Caco-2 (cell line): ENCODE measurements at regions not wholly inside any gene's neighbourhood (a gene's known extent, or its start where the extent isn't known, plus 50 kb on each side); places are given as distances from the start of the nearest gene placed in this dataset.

Experiments
- BruUV-seq: library from RNA; stranded (reverse); fragments of 400-500 nt; replicated peaks from 2 replicates; lab custom pipeline; 2021; lab: Mats Ljungman, UMichigan
- CTCF ChIA-PET: fragments of 300-600 bp; sonication (Branson Sonifier 250); formaldehyde crosslinking; loops from one replicate; lab custom pipeline; 2022; ENCODE audit warnings: antibody characterized with exemption; lab: Charles Lee
- POLR2A ChIA-PET: fragments of 300-600 bp; sonication (Branson Sonifier 250); formaldehyde crosslinking; loops from one replicate; lab custom pipeline; 2022; ENCODE audit warnings: antibody characterized with exemption; lab: Charles Lee
- DNase-seq, 2 experiments: peaks; one replicate each; pipeline versions ENCODE4 v3.0.0 to v3.0.0-alpha.2; 2020 to 2022
- H3K27me3 ChIP-seq: replicated peaks from 2 replicates; pipeline ENCODE4 v1.6.0; 2011; ENCODE audit warnings: low read length; ENCODE audit not compliant: control insufficient read depth, insufficient read depth
- H3K36me3 ChIP-seq: 2 replicates; pipeline ENCODE4 v1.5.1; 2011; ENCODE audit warnings: low read length; ENCODE audit not compliant: control insufficient read depth, insufficient read depth
- H3K4me1 ChIP-seq: fragments of 250-450 bp; sonication (Bioruptor Pico); 2 replicates; pipeline ENCODE4 v1.5.1; 2020; ENCODE audit warnings: mild to moderate bottlenecking
- H3K4me3 ChIP-seq: 2 replicates; pipeline ENCODE4 v1.5.1; 2011; ENCODE audit warnings: low read depth, mild to moderate bottlenecking, control low read depth, low read length
- H3K9me3 ChIP-seq: fragments of 250-450 bp; sonication (Bioruptor Pico); 2 replicates; pipeline ENCODE4 v1.5.1; 2020; ENCODE audit warnings: mild to moderate bottlenecking, moderate library complexity
- H3K27ac Mint-ChIP-seq: one replicate; pipeline ENCODE4 v1.8.0; 2022; ENCODE audit warnings: mixed read lengths; ENCODE audit not compliant: unreplicated experiment
- H3K27me3 Mint-ChIP-seq: one replicate; pipeline ENCODE4 v1.8.0; 2022; ENCODE audit warnings: mixed read lengths; ENCODE audit not compliant: insufficient read depth, unreplicated experiment
- H3K36me3 Mint-ChIP-seq: one replicate; pipeline ENCODE4 v1.8.0; 2022; ENCODE audit warnings: mild to moderate bottlenecking, mixed read lengths; ENCODE audit not compliant: insufficient read depth, unreplicated experiment
- H3K4me1 Mint-ChIP-seq: one replicate; pipeline ENCODE4 v1.8.0; 2022; ENCODE audit warnings: low read depth, mixed read lengths; ENCODE audit not compliant: unreplicated experiment
- H3K4me3 Mint-ChIP-seq: one replicate; pipeline ENCODE4 v1.8.0; 2022; ENCODE audit warnings: mild to moderate bottlenecking, moderate library complexity, mixed read lengths; ENCODE audit not compliant: unreplicated experiment
- H3K9me3 Mint-ChIP-seq: one replicate; pipeline ENCODE4 v1.8.0; 2022; ENCODE audit warnings: mixed read lengths; ENCODE audit not compliant: unreplicated experiment
- intact Hi-C: fragments of 100-400 bp; cut with micrococcal nuclease; formaldehyde crosslinking; loops from one replicate; pipeline ENCODE4 v1.10.0; 2022; ENCODE audit not compliant: unreplicated experiment
- TF ChIP-seq, protein P1 (sequence below), 2 experiments: fragments of 200-600 bp in 1 of 2; IDR thresholded peaks; 1 replicate in 1 of 2; 2 replicates in 1 of 2; pipeline versions ENCODE4 v1.5.1 to v1.8.0; 2011 to 2022; ENCODE audit warnings: antibody characterized with exemption in 1 of 2, control low read depth in 1 of 2, inconsistent platforms in 1 of 2, low read depth in 1 of 2, low read length in 1 of 2, mild to moderate bottlenecking in 1 of 2, moderate library complexity in 1 of 2; ENCODE audit not compliant: insufficient read depth in 1 of 2, severe bottlenecking in 1 of 2, unreplicated experiment in 1 of 2

DNA sequence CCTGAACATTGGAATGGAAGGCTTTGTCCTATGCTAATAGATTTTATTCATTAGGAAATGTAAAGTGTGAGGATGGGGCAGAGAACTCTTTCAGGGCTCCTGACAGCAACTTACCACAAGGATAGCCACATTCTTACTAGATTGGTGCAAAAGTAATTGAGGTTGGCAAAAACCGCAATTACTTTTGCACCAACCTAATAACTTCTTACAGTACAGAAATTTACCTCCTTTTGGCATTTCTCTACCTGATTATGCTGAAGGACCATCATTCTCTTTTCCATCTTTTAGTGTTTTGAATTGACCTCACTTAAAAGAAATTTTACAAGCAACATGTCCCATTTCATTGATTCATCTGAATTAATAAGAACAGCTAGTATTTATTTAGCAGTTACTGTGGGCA is 109.2 kb upstream of the AP1S2 start:
- POLR2A ChIA-PET, result no interaction called here
- H3K27me3 Mint-ChIP-seq, result no peaks in the 10 kb centered on the region
- no peaks in the 10 kb centered on the region for H3K36me3 ChIP-seq
- BruUV-seq, result no TSS peak
- TF ChIP-seq, protein P1, sequence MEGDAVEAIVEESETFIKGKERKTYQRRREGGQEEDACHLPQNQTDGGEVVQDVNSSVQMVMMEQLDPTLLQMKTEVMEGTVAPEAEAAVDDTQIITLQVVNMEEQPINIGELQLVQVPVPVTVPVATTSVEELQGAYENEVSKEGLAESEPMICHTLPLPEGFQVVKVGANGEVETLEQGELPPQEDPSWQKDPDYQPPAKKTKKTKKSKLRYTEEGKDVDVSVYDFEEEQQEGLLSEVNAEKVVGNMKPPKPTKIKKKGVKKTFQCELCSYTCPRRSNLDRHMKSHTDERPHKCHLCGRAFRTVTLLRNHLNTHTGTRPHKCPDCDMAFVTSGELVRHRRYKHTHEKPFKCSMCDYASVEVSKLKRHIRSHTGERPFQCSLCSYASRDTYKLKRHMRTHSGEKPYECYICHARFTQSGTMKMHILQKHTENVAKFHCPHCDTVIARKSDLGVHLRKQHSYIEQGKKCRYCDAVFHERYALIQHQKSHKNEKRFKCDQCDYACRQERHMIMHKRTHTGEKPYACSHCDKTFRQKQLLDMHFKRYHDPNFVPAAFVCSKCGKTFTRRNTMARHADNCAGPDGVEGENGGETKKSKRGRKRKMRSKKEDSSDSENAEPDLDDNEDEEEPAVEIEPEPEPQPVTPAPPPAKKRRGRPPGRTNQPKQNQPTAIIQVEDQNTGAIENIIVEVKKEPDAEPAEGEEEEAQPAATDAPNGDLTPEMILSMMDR (IDR thresholded peaks at IDR 0.05; ENCODE audit: insufficient read depth in 1 of 2, low read depth in 1 of 2, low read length in 1 of 2, severe bottlenecking in 1 of 2, unreplicated experiment in 1 of 2), result no peak
- intact Hi-C loops, result no loop called here
- H3K4me1 Mint-ChIP-seq, result no peaks in the 10 kb centered on the region
- H3K36me3 Mint-ChIP-seq, result no peaks in the 10 kb centered on the region
- H3K27me3 ChIP-seq, result no peaks in the 10 kb centered on the region
- CTCF ChIA-PET, result no interaction called here
- no peaks in the 10 kb centered on the region for H3K9me3 Mint-ChIP-seq
- no peaks in the 10 kb centered on the region for H3K4me1 ChIP-seq
- H3K27ac Mint-ChIP-seq, result no peak overlapping the region
- no peak for DNase-seq
- no peak overlapping the region for H3K4me3 ChIP-seq
- no peaks in the 10 kb centered on the region for H3K9me3 ChIP-seq
- H3K4me3 Mint-ChIP-seq, result no peak overlapping the region

DNA sequence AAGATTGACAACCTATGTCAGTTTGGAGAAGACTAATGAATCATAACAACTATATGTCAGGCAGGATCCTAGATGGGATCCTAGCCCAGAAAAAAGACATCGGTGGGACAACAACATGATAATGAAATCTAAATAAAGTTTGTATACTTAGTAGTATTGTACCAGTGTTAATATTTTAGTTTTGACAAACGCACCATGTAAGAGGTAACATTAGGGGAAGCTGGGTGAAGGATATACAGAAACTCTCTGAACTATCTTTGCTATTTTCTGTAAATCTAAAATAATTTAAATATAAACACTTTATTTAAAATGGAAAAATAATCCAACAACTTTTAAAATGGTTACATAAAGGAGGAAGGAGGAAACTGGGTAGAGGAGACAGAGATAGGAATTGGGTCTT is 105.6 kb upstream of the AP1S2 start:
- Mint-ChIP-seq H3K9me3 (no peaks in the 10 kb centered on the region), H3K27ac (no peak overlapping the region), H3K4me1 (no peaks in the 10 kb centered on the region), H3K27me3 (peaks cover 1% of the 10 kb centered on the region), H3K4me3 (no peak overlapping the region), H3K36me3 (no peaks in the 10 kb centered on the region)
- CTCF ChIA-PET, result no interaction called here
- TF ChIP-seq, protein P1 (IDR thresholded peaks at IDR 0.05; ENCODE audit: insufficient read depth in 1 of 2, low read depth in 1 of 2, low read length in 1 of 2, severe bottlenecking in 1 of 2, unreplicated experiment in 1 of 2), result no peak
- DNase-seq, result no peak
- H3K4me1 ChIP-seq, result no peaks in the 10 kb centered on the region
- no TSS peak for BruUV-seq
- intact Hi-C loops, result no loop called here
- no peaks in the 10 kb centered on the region for H3K9me3 ChIP-seq
- H3K27me3 ChIP-seq, result no peaks in the 10 kb centered on the region
- H3K4me3 ChIP-seq, result no peak overlapping the region
- no peaks in the 10 kb centered on the region for H3K36me3 ChIP-seq
- POLR2A ChIA-PET, result no interaction called here

DNA sequence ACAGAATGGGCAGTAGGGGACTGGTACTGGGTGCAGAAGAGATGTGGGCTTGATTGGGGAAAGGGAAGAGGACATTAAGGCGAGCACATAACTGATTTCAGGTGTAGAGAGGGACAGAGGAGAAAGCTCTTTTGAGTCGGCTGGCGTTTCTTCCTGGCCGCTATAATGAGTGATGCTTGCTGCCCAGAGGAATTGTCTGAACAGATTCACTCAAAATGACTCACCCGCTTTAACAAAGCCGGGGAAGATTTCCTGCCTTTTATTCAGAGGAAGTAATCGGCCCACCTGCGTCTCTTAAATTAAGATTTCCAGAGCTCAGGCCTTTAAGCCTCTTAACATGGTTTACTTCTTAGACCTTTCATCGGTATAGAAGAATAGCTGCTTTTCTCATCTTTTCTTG is 102.1 kb upstream of the AP1S2 start:
- intact Hi-C loops, result no loop called here
- Mint-ChIP-seq H3K9me3 (no peaks in the 10 kb centered on the region), H3K4me3 (no peak overlapping the region), H3K27ac (no peak overlapping the region), H3K4me1 (no peaks in the 10 kb centered on the region), H3K36me3 (no peaks in the 10 kb centered on the region), H3K27me3 (peaks cover 2% of the 10 kb centered on the region)
- ChIA-PET CTCF (no interaction called here), POLR2A (no interaction called here)
- H3K27me3 ChIP-seq, result no peaks in the 10 kb centered on the region
- TF ChIP-seq, protein P1 (IDR thresholded peaks at IDR 0.05; ENCODE audit: insufficient read depth in 1 of 2, low read depth in 1 of 2, low read length in 1 of 2, severe bottlenecking in 1 of 2, unreplicated experiment in 1 of 2), result no peak
- no peaks in the 10 kb centered on the region for H3K36me3 ChIP-seq
- H3K4me3 ChIP-seq, result no peak overlapping the region
- no peaks in the 10 kb centered on the region for H3K9me3 ChIP-seq
- DNase-seq, result no peak
- no TSS peak for BruUV-seq
- H3K4me1 ChIP-seq, result no peaks in the 10 kb centered on the region
